Breast epithelium (tissue), 4 donors: ENCODE measurements at regions not wholly inside any gene's neighbourhood (a gene's known extent, or its start where the extent isn't known, plus 50 kb on each side); places are given as distances from the start of the nearest gene placed in this dataset.

Experiments used
- DNase-seq, 2 donors: peaks; one replicate each; pipeline ENCODE4 v3.0.0-alpha.2; 2019; ENCODE audit warnings: low spot score in 2 of 2
- H3K27ac ChIP-seq, 2 donors: fragments of 200-600 bp; sonication (generic) in 1 of 2; one replicate each; pipeline ENCODE4 v1.5.1; 2016 to 2019; ENCODE audit warnings: mild to moderate bottlenecking in 1 of 2
- H3K27me3 ChIP-seq, 2 donors: fragments of 200-600 bp; sonication (generic) in 1 of 2; one replicate each; pipeline versions ENCODE4 v1.5.1 to v1.6.0; 2017 to 2019; ENCODE audit warnings: control low read depth in 1 of 2, mild to moderate bottlenecking in 1 of 2
- H3K36me3 ChIP-seq: fragments of 200-600 bp; one replicate; pipeline ENCODE4 v1.5.1; 2019
- H3K4me1 ChIP-seq, 2 donors: fragments of 200-600 bp; sonication (generic); one replicate each; pipeline ENCODE4 v1.5.1; 2016 to 2019; ENCODE audit warnings: control low read depth in 1 of 2
- H3K4me3 ChIP-seq, 3 donors: fragments of 200-600 bp; sonication (generic); 1 replicate in 2 of 3; 2 replicates in 1 of 3; pipeline ENCODE4 v1.5.1; 2016 to 2019; ENCODE audit warnings: mild to moderate bottlenecking in 3 of 3, moderate library complexity in 2 of 3
- H3K9me3 ChIP-seq, 2 donors: fragments of 200-600 bp; sonication (generic) in 1 of 2; one replicate each; pipeline ENCODE4 v1.5.1; 2016 to 2019; ENCODE audit warnings: control low read depth in 1 of 2
- CTCF ChIP-seq, 3 donors: fragments of 450-650 bp; IDR thresholded peaks; one replicate each; pipeline ENCODE4 v1.5.1; 2016 to 2017; ENCODE audit warnings: antibody characterized with exemption in 3 of 3, mild to moderate bottlenecking in 3 of 3, moderate library complexity in 3 of 3
- POLR2A ChIP-seq: fragments of 450-650 bp; IDR thresholded peaks from one replicate; pipeline ENCODE4 v1.6.1; 2016; ENCODE audit warnings: antibody characterized with exemption, mild to moderate bottlenecking, moderate library complexity
- POLR2AphosphoS5 ChIP-seq, 3 donors: sonication (generic); formaldehyde crosslinking; IDR thresholded peaks; one replicate each; pipeline ENCODE4 v1.6.1; 2017; ENCODE audit warnings: antibody characterized with exemption in 3 of 3
- intact Hi-C: fragments of 100-400 bp; cut with DNase I; formaldehyde crosslinking; loops from one replicate; pipeline ENCODE4 v1.15.1; 2023; ENCODE audit warnings: low total_unique reads

- no peaks in the 10 kb centered on the region for H3K27me3 ChIP-seq
- H3K4me1 ChIP-seq = no peaks in the 10 kb centered on the region
- TF ChIP-seq POLR2AphosphoS5 (IDR thresholded peaks at IDR 0.05) = no peak
- no peak for TF ChIP-seq CTCF (IDR thresholded peaks at IDR 0.05)
- TF ChIP-seq POLR2A = no peak
- intact Hi-C loops = no loop called here
- DNase-seq = no peak
- peaks cover 7% of the 10 kb centered on the region in 2 donors for H3K9me3 ChIP-seq
- H3K27ac ChIP-seq = no peak overlapping the region
- no peaks in the 10 kb centered on the region for H3K36me3 ChIP-seq
- no peak overlapping the region for H3K4me3 ChIP-seq
Observed at GRCh38 chr1:100607628-100608240, 69.8 kb downstream of the GPR88 start.

- intact Hi-C loops = no loop called here
- H3K4me3 ChIP-seq = no peak overlapping the region
- no peaks in the 10 kb centered on the region for H3K36me3 ChIP-seq
- DNase-seq = no peak
- TF ChIP-seq POLR2AphosphoS5 (IDR thresholded peaks at IDR 0.05) (no peak), CTCF (IDR thresholded peaks at IDR 0.05) (no peak), POLR2A (no peak)
- no peaks in the 10 kb centered on the region for H3K9me3 ChIP-seq
- H3K27me3 ChIP-seq = no peaks in the 10 kb centered on the region
- H3K4me1 ChIP-seq = no peaks in the 10 kb centered on the region
- no peak overlapping the region for H3K27ac ChIP-seq
Observed at GRCh38 chr1:100609849-100610248, 71.9 kb downstream of the GPR88 start.

GRCh38 chr1:100611086-100611485, 73.1 kb downstream of the GPR88 start:
- H3K4me3 ChIP-seq = no peak overlapping the region
- no peaks in the 10 kb centered on the region for H3K9me3 ChIP-seq
- no peak for TF ChIP-seq POLR2A
- TF ChIP-seq POLR2AphosphoS5 (IDR thresholded peaks at IDR 0.05) = no peak
- TF ChIP-seq CTCF (IDR thresholded peaks at IDR 0.05) = no peak
- no peak for DNase-seq
- intact Hi-C loops = no loop called here
- no peaks in the 10 kb centered on the region for H3K36me3 ChIP-seq
- H3K27me3 ChIP-seq = no peaks in the 10 kb centered on the region
- no peaks in the 10 kb centered on the region for H3K4me1 ChIP-seq
- no peak overlapping the region for H3K27ac ChIP-seq

GRCh38 chr1:100612540-100612939, 74.6 kb downstream of the GPR88 start:
- intact Hi-C loops = no loop called here
- H3K9me3 ChIP-seq = no peaks in the 10 kb centered on the region
- H3K36me3 ChIP-seq = no peaks in the 10 kb centered on the region
- H3K27me3 ChIP-seq = no peaks in the 10 kb centered on the region
- TF ChIP-seq CTCF (IDR thresholded peaks at IDR 0.05) = no peak
- no peak for TF ChIP-seq POLR2AphosphoS5 (IDR thresholded peaks at IDR 0.05)
- TF ChIP-seq POLR2A = no peak
- no peak overlapping the region for H3K27ac ChIP-seq
- H3K4me3 ChIP-seq = no peak overlapping the region
- no peaks in the 10 kb centered on the region for H3K4me1 ChIP-seq
- DNase-seq = no peak

GRCh38 chr1:100613817-100614559, 76.0 kb downstream of the GPR88 start:
- Histone ChIP-seq H3K27ac (no peak overlapping the region), H3K4me3 (no peak overlapping the region), H3K36me3 (no peaks in the 10 kb centered on the region), H3K27me3 (no peaks in the 10 kb centered on the region), H3K4me1 (no peaks in the 10 kb centered on the region), H3K9me3 (no peaks in the 10 kb centered on the region)
- DNase-seq = no peak
- TF ChIP-seq POLR2AphosphoS5 (IDR thresholded peaks at IDR 0.05) (no peak), CTCF (IDR thresholded peaks at IDR 0.05) (no peak), POLR2A (no peak)
- intact Hi-C loops = no loop called here
